ENCODE measurements at regions not wholly inside any gene's neighbourhood (a gene's known extent, or its start where the extent isn't known, plus 50 kb on each side); places are given as distances from the start of the nearest gene placed in this dataset.

- H3K36me3 Mint-ChIP-seq: peaks cover 8% of the 10 kb centered on the region
- no peak for DNase-seq (ENCODE audit: low spot score)
- H3K27ac Mint-ChIP-seq: no peak overlapping the region
- H3K27me3 Mint-ChIP-seq: no peaks in the 10 kb centered on the region
- H3K4me1 Mint-ChIP-seq (ENCODE audit: low read depth in 2 of 2): peaks cover 22 to 27% of the 10 kb centered on the region in 2 donors
- ATAC-seq: no peak
- H3K4me3 Mint-ChIP-seq: no peak overlapping the region
- peaks cover 3% of the 10 kb centered on the region for H3K9me3 Mint-ChIP-seq
Measured at GRCh38 chr1:98322086-98322485, 339.4 kb upstream of the SNX7 start.

- DNase-seq (ENCODE audit: low spot score): no peak
- no peaks in the 10 kb centered on the region for H3K27me3 Mint-ChIP-seq
- H3K27ac Mint-ChIP-seq: no peak overlapping the region
- ATAC-seq: no peak
- H3K36me3 Mint-ChIP-seq: peaks cover 8% of the 10 kb centered on the region
- peaks cover 19 to 25% of the 10 kb centered on the region in 2 donors for H3K4me1 Mint-ChIP-seq (ENCODE audit: low read depth in 2 of 2)
- H3K9me3 Mint-ChIP-seq: peaks cover 3% of the 10 kb centered on the region
- no peak overlapping the region for H3K4me3 Mint-ChIP-seq
Measured at GRCh38 chr1:98321191-98321590, 340.3 kb upstream of the SNX7 start.

- H3K4me3 Mint-ChIP-seq: no peak overlapping the region
- H3K36me3 Mint-ChIP-seq: peaks cover 8% of the 10 kb centered on the region
- no peak overlapping the region for H3K27ac Mint-ChIP-seq
- H3K4me1 Mint-ChIP-seq (ENCODE audit: low read depth in 2 of 2): peaks cover 0 to 4% of the 10 kb centered on the region in 2 donors
- peaks cover 3% of the 10 kb centered on the region for H3K9me3 Mint-ChIP-seq
- H3K27me3 Mint-ChIP-seq: no peaks in the 10 kb centered on the region
- DNase-seq (ENCODE audit: low spot score): no peak
- ATAC-seq: no peak
Measured at GRCh38 chr1:98316286-98316905, 345.1 kb upstream of the SNX7 start.

GRCh38 chr1:98315309-98315708 is 346.2 kb upstream of the SNX7 start:
- peaks cover 3% of the 10 kb centered on the region for H3K36me3 Mint-ChIP-seq
- ATAC-seq (no peak), DNase-seq (ENCODE audit: low spot score) (no peak)
- no peaks in the 10 kb centered on the region for H3K27me3 Mint-ChIP-seq
- H3K9me3 Mint-ChIP-seq: peaks cover under 1% of the 10 kb centered on the region
- H3K4me3 Mint-ChIP-seq: no peak overlapping the region
- peaks cover 0 to 4% of the 10 kb centered on the region in 2 donors for H3K4me1 Mint-ChIP-seq (ENCODE audit: low read depth in 2 of 2)
- no peak overlapping the region for H3K27ac Mint-ChIP-seq

GRCh38 chr1:98314601-98315000 is 346.9 kb upstream of the SNX7 start:
- H3K4me3 Mint-ChIP-seq: no peak overlapping the region
- H3K27ac Mint-ChIP-seq: no peak overlapping the region
- peaks cover 0 to 4% of the 10 kb centered on the region in 2 donors for H3K4me1 Mint-ChIP-seq (ENCODE audit: low read depth in 2 of 2)
- no peaks in the 10 kb centered on the region for H3K9me3 Mint-ChIP-seq
- no peak for DNase-seq (ENCODE audit: low spot score)
- no peaks in the 10 kb centered on the region for H3K27me3 Mint-ChIP-seq
- no peak for ATAC-seq
- peaks cover 6% of the 10 kb centered on the region for H3K36me3 Mint-ChIP-seq

- Mint-ChIP-seq H3K27ac (no peak overlapping the region), H3K36me3 (peaks cover 11% of the 10 kb centered on the region), H3K4me3 (no peak overlapping the region), H3K4me1 (ENCODE audit: low read depth in 2 of 2) (peaks cover 7 to 18% of the 10 kb centered on the region in 2 donors), H3K27me3 (no peaks in the 10 kb centered on the region), H3K9me3 (no peaks in the 10 kb centered on the region)
- DNase-seq (ENCODE audit: low spot score) (no peak), ATAC-seq (no peak)
Measured at GRCh38 chr1:98306517-98307089, 354.9 kb upstream of the SNX7 start.

- no peaks in the 10 kb centered on the region for H3K9me3 Mint-ChIP-seq
- no peak overlapping the region for H3K27ac Mint-ChIP-seq
- H3K36me3 Mint-ChIP-seq: peaks cover 11% of the 10 kb centered on the region
- H3K27me3 Mint-ChIP-seq: no peaks in the 10 kb centered on the region
- H3K4me3 Mint-ChIP-seq: no peak overlapping the region
- ATAC-seq (no peak), DNase-seq (ENCODE audit: low spot score) (no peak)
- peaks cover 7 to 18% of the 10 kb centered on the region in 2 donors for H3K4me1 Mint-ChIP-seq (ENCODE audit: low read depth in 2 of 2)
Measured at GRCh38 chr1:98305362-98305761, 356.2 kb upstream of the SNX7 start.

- H3K4me3 Mint-ChIP-seq: no peak overlapping the region
- no peak overlapping the region for H3K27ac Mint-ChIP-seq
- no peaks in the 10 kb centered on the region for H3K9me3 Mint-ChIP-seq
- DNase-seq (ENCODE audit: low spot score) (no peak), ATAC-seq (no peak)
- H3K4me1 Mint-ChIP-seq (ENCODE audit: low read depth in 2 of 2): peaks cover 7 to 18% of the 10 kb centered on the region in 2 donors
- no peaks in the 10 kb centered on the region for H3K27me3 Mint-ChIP-seq
- H3K36me3 Mint-ChIP-seq: peaks cover 7% of the 10 kb centered on the region
Measured at GRCh38 chr1:98304888-98305287, 356.6 kb upstream of the SNX7 start.

GRCh38 chr1:98299861-98300260 is 361.7 kb upstream of the SNX7 start:
- ATAC-seq (no peak), DNase-seq (ENCODE audit: low spot score) (no peak)
- Mint-ChIP-seq H3K36me3 (no peaks in the 10 kb centered on the region), H3K27me3 (peaks cover 0 to 3% of the 10 kb centered on the region in 2 donors), H3K27ac (no peak overlapping the region), H3K4me3 (no peak overlapping the region), H3K9me3 (no peaks in the 10 kb centered on the region), H3K4me1 (ENCODE audit: low read depth in 2 of 2) (no peaks in the 10 kb centered on the region)

GRCh38 chr1:98299313-98299712 is 362.2 kb upstream of the SNX7 start:
- H3K27ac Mint-ChIP-seq: no peak overlapping the region
- no peaks in the 10 kb centered on the region for H3K9me3 Mint-ChIP-seq
- peaks cover 0 to 3% of the 10 kb centered on the region in 2 donors for H3K27me3 Mint-ChIP-seq
- no peak overlapping the region for H3K4me3 Mint-ChIP-seq
- ATAC-seq (no peak), DNase-seq (ENCODE audit: low spot score) (no peak)
- H3K4me1 Mint-ChIP-seq (ENCODE audit: low read depth in 2 of 2): no peaks in the 10 kb centered on the region
- H3K36me3 Mint-ChIP-seq: no peaks in the 10 kb centered on the region

- Mint-ChIP-seq H3K27ac (no peak overlapping the region), H3K9me3 (no peaks in the 10 kb centered on the region), H3K4me3 (no peak overlapping the region), H3K27me3 (peaks cover 0 to 3% of the 10 kb centered on the region in 2 donors), H3K4me1 (ENCODE audit: low read depth in 2 of 2) (no peaks in the 10 kb centered on the region), H3K36me3 (no peaks in the 10 kb centered on the region)
- DNase-seq (ENCODE audit: low spot score): no peak
- ATAC-seq: no peak
Measured at GRCh38 chr1:98298319-98298718, 363.2 kb upstream of the SNX7 start.

- Mint-ChIP-seq H3K4me1 (ENCODE audit: low read depth in 2 of 2) (no peaks in the 10 kb centered on the region), H3K27ac (no peak overlapping the region), H3K36me3 (no peaks in the 10 kb centered on the region), H3K4me3 (no peak overlapping the region), H3K9me3 (no peaks in the 10 kb centered on the region), H3K27me3 (peaks cover 0 to 3% of the 10 kb centered on the region in 2 donors)
- DNase-seq (ENCODE audit: low spot score) (no peak), ATAC-seq (no peak)
Measured at GRCh38 chr1:98296681-98297080, 364.8 kb upstream of the SNX7 start.

- ATAC-seq (no peak), DNase-seq (ENCODE audit: low spot score) (no peak)
- no peaks in the 10 kb centered on the region for H3K36me3 Mint-ChIP-seq
- no peak overlapping the region for H3K4me3 Mint-ChIP-seq
- no peak overlapping the region for H3K27ac Mint-ChIP-seq
- no peaks in the 10 kb centered on the region for H3K4me1 Mint-ChIP-seq (ENCODE audit: low read depth in 2 of 2)
- H3K9me3 Mint-ChIP-seq: no peaks in the 10 kb centered on the region
- peaks cover 0 to 3% of the 10 kb centered on the region in 2 donors for H3K27me3 Mint-ChIP-seq
Measured at GRCh38 chr1:98294127-98294526, 367.4 kb upstream of the SNX7 start.

GRCh38 chr1:98292994-98293393 is 368.5 kb upstream of the SNX7 start:
- H3K36me3 Mint-ChIP-seq: no peaks in the 10 kb centered on the region
- no peak overlapping the region for H3K27ac Mint-ChIP-seq
- no peaks in the 10 kb centered on the region for H3K4me1 Mint-ChIP-seq (ENCODE audit: low read depth in 2 of 2)
- no peaks in the 10 kb centered on the region for H3K9me3 Mint-ChIP-seq
- H3K4me3 Mint-ChIP-seq: no peak overlapping the region
- DNase-seq (ENCODE audit: low spot score): no peak
- no peak for ATAC-seq
- no peaks in the 10 kb centered on the region for H3K27me3 Mint-ChIP-seq

- Mint-ChIP-seq H3K4me3 (no peak overlapping the region), H3K27ac (no peak overlapping the region), H3K9me3 (no peaks in the 10 kb centered on the region), H3K36me3 (no peaks in the 10 kb centered on the region), H3K27me3 (no peaks in the 10 kb centered on the region), H3K4me1 (ENCODE audit: low read depth in 2 of 2) (peaks cover 0 to 2% of the 10 kb centered on the region in 2 donors)
- DNase-seq (ENCODE audit: low spot score) (no peak), ATAC-seq (no peak)
Measured at GRCh38 chr1:98289311-98289710, 368.5 kb upstream of the DPYD start.
